CD4-positive, alpha-beta T cell treated with Interleukin-17A for 1 hour (primary cell): ENCODE measurements at regions not wholly inside any gene's neighbourhood (a gene's known extent, or its start where the extent isn't known, plus 50 kb on each side); places are given as distances from the start of the nearest gene placed in this dataset.
"Not testable (repeated sequence)": the region's sequence is repeated elsewhere in the genome, so short reads cannot be mapped to it uniquely, and the experiment has no call there.

ENCODE experiments used
- DNase-seq: peaks from one replicate; pipeline ENCODE4 v3.0.0-alpha.2; 2020

GRCh38 chr12:33703221-33703620 lies 263.6 kb upstream of the SYT10 start:
- no peak for DNase-seq

- no peak for DNase-seq
Measured at GRCh38 chr12:33706927-33707326, 267.3 kb upstream of the SYT10 start.

DNA sequence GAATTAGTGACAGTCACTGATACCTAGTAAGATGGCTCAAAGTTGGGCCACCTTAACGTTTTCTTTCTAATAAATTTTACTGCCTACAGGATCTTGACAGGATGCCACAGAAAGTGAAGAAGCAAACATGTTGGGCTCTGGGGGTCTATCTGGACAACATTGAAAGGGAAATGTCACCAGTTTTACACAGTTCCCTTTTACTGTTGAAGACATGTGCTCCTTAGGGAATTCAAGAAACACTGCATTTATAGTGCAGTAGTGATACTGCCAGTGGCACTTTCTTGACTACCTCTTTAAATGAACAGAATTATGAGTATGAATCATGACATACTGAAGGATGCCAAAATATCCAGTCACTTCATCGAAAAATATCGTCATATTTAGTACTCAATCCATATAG lies 269.3 kb upstream of the SYT10 start:
- no peak for DNase-seq

DNA sequence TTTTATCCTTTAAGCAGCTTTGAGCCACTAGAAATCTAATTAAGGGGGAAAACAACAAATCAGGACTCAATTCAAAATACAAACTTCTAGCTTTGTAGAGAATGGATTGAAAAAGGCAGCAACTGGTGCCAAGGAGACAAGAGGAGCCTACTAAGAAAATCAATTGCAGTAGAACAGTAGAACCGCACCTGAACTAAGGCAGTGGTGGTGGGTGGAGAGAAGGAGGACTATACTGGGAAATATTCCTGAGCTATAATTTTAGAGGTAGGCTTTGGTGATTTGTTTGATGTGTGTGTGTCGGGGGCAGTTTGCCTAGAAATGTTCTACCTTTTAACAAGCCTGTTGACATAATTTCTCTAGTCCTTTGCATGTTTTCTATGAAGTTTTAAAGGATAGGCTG lies 270.9 kb upstream of the SYT10 start:
- DNase-seq = no peak

- no peak for DNase-seq
Measured at GRCh38 chr12:33718631-33719030, 279.0 kb upstream of the SYT10 start.

- no peak for DNase-seq
Measured at GRCh38 chr12:33721561-33721960, 281.9 kb upstream of the SYT10 start.

- DNase-seq = no peak
Measured at GRCh38 chr12:33724867-33725266, 285.2 kb upstream of the SYT10 start.

DNA sequence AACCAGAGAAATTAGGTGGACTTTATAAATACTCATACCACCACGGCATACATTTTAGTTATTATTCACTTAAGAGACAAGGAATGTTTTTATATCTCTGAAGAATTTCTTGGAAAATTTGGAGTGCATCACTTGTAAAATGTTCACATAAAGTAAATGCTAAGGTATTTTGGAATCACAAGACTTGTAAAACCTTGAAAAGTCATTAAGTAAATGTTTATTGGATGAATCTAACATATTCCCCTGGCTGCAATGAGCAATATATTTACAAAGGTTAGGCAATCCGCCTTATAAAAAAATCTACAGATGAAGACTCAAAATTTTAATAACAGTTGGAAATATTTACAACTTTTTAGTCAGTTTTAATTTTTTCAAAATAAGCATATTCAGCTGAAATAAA lies 287.4 kb upstream of the ALG10 start:
- no peak for DNase-seq

- DNase-seq = no peak
Measured at GRCh38 chr12:33752854-33753253, 269.4 kb upstream of the ALG10 start.

GRCh38 chr12:33757701-33758100 lies 264.6 kb upstream of the ALG10 start:
- DNase-seq = no peak

DNA sequence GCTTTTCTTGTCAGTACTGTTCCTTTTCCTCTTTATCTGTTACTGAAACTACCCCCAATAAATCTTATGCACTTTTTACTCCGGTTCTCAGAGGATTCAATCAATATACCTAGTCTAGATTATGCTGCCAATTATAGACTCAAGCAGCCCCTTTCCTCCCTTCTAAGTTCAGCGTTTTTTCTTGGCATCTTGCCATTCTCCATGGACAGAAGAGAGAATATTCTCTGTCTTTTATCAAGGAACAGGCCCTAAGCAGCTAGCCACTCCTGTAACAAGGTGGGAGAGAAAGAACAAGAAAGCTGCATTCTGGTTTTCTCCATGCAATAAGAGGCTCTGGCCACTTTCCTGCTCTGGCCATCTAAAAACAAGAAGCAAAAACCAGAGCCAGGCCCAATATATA lies 263.0 kb upstream of the ALG10 start:
- DNase-seq = no peak

DNA sequence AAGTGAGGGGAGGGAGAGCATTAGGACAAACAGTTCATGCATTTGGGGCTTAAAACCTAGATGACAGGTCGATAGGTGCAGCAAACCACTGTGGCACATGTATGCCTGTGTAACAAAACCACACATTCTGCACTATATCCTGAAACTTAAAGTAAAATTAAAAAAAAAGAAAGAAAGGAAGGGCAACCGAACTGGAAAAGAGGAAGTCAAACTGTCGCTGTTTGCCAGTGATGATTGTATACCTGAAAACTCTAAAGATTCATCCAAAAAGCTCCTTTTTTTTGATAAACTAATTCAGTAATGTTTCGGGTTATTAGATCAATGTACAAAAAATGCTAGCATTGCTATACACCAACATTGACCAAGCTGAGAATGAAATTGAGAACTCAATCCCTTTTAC lies 259.0 kb upstream of the ALG10 start:
- DNase-seq = no peak

GRCh38 chr12:33770652-33771051 lies 251.6 kb upstream of the ALG10 start:
- DNase-seq = no peak

DNA sequence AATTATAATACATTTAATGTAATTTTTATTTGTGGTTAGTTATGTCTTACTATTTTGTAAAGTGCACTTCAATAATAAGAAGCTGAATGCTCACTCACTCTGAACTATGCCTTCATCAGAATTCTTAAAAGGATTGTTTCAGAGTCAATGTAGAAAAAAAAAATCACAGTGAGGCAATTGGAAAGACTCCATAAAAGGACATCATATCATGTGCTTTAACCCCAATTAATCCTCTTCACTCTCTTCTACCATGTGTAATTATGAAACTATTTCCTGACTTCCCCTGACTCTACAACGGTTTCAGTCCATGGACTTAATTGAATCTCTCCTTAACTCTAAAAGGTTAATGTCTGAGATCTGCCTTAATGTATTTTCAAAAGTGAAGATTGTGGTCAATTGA lies 250.4 kb upstream of the ALG10 start:
- no peak for DNase-seq

DNA sequence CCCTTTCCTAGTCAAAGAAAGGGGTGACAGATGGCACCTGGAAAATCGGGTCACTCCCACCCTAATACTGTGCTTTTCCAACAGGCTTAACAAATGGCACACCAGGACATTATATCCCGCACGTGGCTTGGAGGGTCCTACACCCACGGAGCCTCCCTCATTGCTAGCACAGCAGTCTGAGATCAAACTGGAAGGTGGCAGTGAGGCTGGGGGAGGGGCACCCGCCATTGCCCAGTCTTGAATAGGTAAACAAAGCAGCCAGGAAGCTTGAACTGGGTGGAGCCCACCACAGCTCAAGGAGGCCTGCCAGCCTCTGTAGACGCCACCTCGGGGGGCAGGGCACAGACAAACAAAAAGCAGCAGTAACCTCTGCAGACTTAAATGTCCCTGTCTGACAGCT lies 249.2 kb upstream of the ALG10 start:
- DNase-seq = not testable (repeated sequence)

DNA sequence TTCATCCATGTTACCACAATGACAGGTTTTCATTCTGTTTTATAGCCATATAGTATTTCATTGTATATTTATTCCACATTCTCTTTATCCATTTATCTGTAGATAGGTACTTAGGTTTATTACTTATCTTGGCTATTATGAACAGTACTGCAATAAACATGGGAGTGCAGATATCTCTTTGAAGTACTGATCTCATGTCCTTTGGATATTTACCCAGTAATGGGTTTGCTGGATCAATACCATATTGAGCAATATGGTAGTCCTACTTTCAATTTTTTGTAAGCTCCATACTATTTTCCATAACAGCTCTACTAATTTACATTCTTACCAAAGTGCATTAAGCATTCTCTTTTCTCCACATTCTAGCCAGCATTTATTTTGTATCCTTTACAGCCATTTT lies 235.8 kb upstream of the ALG10 start:
- no peak for DNase-seq

DNA sequence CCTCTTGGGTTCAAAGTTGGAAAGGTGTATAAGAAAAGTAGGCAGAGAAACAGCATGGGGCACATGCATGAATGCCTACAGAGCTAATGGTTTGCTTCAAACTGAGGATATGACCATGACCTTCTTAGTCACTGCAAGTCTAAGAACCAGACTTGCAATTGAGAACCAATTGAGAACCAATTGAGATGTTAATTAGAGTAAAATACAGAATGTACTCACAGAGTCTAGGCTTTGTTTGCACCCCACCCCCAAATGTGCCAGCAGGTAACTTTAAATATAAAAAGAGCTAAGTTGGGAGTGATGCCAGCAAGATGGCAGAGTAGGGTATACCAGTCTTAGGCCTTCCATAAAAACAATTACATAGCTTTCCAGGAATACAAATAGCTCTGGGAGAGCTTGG lies 227.3 kb upstream of the ALG10 start:
- no peak for DNase-seq

DNA sequence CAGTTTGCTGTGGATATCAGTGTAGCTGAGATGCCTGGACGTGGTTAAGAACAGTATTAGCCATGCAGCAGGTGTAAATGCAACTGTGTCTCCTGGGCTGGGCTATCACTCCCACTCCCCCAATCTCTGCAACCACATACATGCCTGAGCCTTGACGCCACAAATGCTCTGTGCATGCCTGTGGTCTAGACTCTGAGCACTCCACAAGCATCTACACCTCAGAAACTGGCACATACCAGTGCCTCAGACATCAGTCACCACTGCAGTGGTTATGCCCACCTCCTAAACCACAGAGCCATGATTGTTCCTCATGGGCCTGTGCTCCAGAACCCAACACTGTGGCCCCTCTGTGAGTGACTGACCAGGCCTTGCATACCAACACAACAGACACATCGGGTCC lies 226.8 kb upstream of the ALG10 start:
- DNase-seq = no peak

DNA sequence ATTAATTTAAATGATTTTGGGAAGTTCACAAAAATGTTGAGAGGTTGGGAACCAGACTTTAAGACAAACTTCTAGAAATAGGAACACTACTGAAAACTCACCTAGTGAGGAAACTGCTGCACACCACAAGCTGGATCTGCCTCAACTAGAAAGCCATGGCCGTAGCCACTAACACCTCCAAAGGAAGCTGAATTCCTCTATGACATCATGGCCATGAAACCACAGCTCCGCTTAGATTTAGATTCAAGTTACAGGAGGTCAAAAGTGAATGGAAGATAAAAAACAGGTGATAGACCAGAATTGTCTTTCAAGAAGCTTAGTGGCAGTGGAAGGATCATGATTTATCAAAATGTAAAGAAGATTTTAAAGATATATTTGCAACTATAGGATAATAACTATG lies 208.8 kb upstream of the ALG10 start:
- no peak for DNase-seq

DNA sequence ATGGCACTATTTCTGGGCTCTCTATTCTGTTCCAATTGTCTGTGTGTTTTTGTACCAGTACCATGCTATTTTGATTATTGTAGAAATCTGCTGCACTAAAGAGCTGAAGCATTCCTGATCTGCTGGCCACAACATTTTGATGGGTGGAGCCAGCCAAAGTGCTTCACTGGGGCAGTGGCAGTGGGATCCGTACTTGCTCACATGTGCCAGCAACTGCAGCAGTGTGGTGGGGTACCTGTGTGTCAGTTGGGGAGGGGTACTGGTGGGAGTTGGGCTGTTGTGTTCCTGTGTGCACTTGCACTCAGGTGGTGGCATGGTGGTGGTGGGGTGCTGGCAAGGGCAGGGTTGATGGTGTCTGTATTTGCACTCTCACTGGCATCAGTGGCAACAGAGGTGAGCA lies 204.6 kb upstream of the ALG10 start:
- no peak for DNase-seq

- DNase-seq = no peak
Measured at GRCh38 chr12:33818313-33818712, 204.0 kb upstream of the ALG10 start.

DNA sequence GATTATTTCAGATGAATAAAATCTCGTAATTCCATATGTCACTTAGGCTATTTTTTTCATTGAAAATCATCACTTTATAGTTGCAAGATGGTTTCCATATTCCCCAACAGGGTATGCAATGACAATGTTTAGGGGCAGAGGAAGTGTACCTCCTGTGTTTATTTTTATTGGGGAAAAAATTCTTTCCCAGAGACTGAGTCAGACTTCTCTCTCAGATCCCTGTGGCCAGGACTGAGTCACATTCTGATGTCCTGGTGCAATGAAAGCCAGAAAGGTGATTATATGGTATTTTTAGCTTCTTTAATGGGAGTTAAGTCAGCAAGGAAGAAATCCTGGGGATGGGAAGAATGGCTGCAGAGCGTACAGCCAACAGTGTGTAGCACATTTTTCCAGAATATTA lies 196.9 kb upstream of the ALG10 start:
- DNase-seq = no peak

GRCh38 chr12:33825986-33826602 lies 196.2 kb upstream of the ALG10 start:
- no peak for DNase-seq

DNA sequence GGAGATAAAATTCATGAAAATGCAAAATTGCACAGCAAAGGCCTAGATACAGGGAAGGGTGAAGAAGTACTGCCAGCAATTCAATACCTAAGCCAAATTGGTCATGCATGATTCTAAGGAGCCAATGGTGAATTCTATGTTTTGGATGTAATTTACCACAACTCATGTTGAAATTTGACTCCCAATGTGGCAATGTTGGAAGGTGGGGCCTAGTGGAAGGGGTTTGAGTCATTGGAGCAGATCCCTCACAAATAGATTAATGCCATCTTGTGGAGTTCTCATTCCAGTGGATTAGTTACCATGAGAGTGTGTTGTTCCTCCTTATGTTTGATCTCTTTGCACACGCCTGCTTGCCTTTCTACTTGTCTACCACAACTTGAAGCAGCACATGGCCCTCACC lies 194.0 kb upstream of the ALG10 start:
- DNase-seq = no peak

- no peak for DNase-seq
Measured at GRCh38 chr12:33830070-33830469, 192.2 kb upstream of the ALG10 start.

DNA sequence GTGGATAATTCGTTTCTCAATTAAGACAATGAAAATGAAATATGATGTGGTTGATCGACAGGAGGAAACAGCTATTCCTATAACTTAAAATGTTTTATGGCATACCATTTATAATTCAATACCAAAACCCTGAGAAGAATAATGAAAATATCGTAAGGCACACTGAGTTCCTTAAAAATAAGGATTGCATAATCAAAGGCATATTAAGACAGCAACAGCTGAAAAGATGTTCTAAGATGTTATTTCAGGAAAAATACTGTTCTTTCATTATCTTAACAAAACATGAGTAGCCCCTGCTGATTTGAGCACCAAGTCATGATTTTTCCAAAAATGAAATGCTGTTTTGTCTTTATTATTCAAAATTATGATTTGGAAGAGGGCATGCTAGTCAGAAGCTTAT lies 189.4 kb upstream of the ALG10 start:
- DNase-seq = no peak
